H9 (cell line): ENCODE measurements at regions not wholly inside any gene's neighbourhood (a gene's known extent, or its start where the extent isn't known, plus 50 kb on each side); places are given as distances from the start of the nearest gene placed in this dataset.

Experiments used
- DNase-seq: peaks from one replicate; pipeline ENCODE4 v3.0.0-alpha.2; 2017
- H2AFZ ChIP-seq: one replicate; pipeline ENCODE4 v1.6.1; 2013; ENCODE audit warnings: mild to moderate bottlenecking, low read length, control low read depth, moderate library complexity
- H2AK5ac ChIP-seq: 2 replicates; pipeline ENCODE4 v1.6.1; 2013; ENCODE audit warnings: low read length, control low read depth, mixed read lengths; ENCODE audit not compliant: insufficient read length
- H2BK120ac ChIP-seq: one replicate; pipeline ENCODE4 v1.6.1; 2013; ENCODE audit warnings: low read depth, mild to moderate bottlenecking, low read length, control low read depth, inconsistent platforms; ENCODE audit not compliant: poor library complexity, severe bottlenecking
- H2BK12ac ChIP-seq: 2 replicates; pipeline ENCODE4 v1.6.1; 2013; ENCODE audit warnings: low read length, control low read depth, mixed read lengths, low read depth; ENCODE audit not compliant: insufficient read length
- H2BK15ac ChIP-seq: 2 replicates; pipeline ENCODE4 v1.6.1; 2013; ENCODE audit warnings: low read depth, low read length, control low read depth
- H2BK20ac ChIP-seq: one replicate; pipeline ENCODE4 v1.6.1; 2013; ENCODE audit warnings: low read depth, mild to moderate bottlenecking, low read length, control low read depth, inconsistent platforms; ENCODE audit not compliant: poor library complexity, severe bottlenecking
- H2BK5ac ChIP-seq: 2 replicates; pipeline ENCODE4 v1.6.1; 2013; ENCODE audit warnings: low read length, control low read depth, mixed read lengths; ENCODE audit not compliant: insufficient read length
- H3K14ac ChIP-seq: 2 replicates; pipeline ENCODE4 v1.6.1; 2013; ENCODE audit warnings: low read length, control low read depth; ENCODE audit not compliant: insufficient read depth
- H3K18ac ChIP-seq: 2 replicates; pipeline ENCODE4 v1.6.1; 2013; ENCODE audit warnings: low read depth, mild to moderate bottlenecking, mixed read lengths, low read length, control low read depth; ENCODE audit not compliant: insufficient read length
- H3K23ac ChIP-seq: 2 replicates; pipeline ENCODE4 v1.6.1; 2013; ENCODE audit warnings: low read length, control low read depth, mixed read lengths, low read depth; ENCODE audit not compliant: insufficient read length
- H3K23me2 ChIP-seq: 2 replicates; pipeline ENCODE4 v1.6.1; 2013; ENCODE audit warnings: low read depth, mild to moderate bottlenecking, mixed read lengths, low read length, control low read depth; ENCODE audit not compliant: insufficient read length, poor library complexity, severe bottlenecking
- H3K27ac ChIP-seq: 2 replicates; pipeline ENCODE4 v1.5.1; 2013; ENCODE audit warnings: low read length, control low read depth, mixed read lengths, low read depth; ENCODE audit not compliant: insufficient read length
- H3K27me3 ChIP-seq: 2 replicates; pipeline ENCODE4 v1.6.1; 2013; ENCODE audit warnings: low read length, control low read depth, inconsistent platforms; ENCODE audit not compliant: insufficient read depth
- H3K4ac ChIP-seq: 2 replicates; pipeline ENCODE4 v1.6.1; 2013; ENCODE audit warnings: low read depth, mild to moderate bottlenecking, control low read depth, inconsistent platforms, low read length, moderate library complexity
- H3K4me1 ChIP-seq: 2 replicates; pipeline ENCODE4 v1.6.1; 2013; ENCODE audit warnings: low read length, control low read depth, inconsistent platforms; ENCODE audit not compliant: insufficient read depth
- H3K4me2 ChIP-seq: 2 replicates; pipeline ENCODE4 v1.6.1; 2013; ENCODE audit warnings: low read length, control low read depth, mixed read lengths; ENCODE audit not compliant: insufficient read length, insufficient read depth
- H3K56ac ChIP-seq: 2 replicates; pipeline ENCODE4 v1.6.1; 2013; ENCODE audit warnings: low read depth, mild to moderate bottlenecking, mixed read lengths, low read length, control low read depth; ENCODE audit not compliant: insufficient read length
- H3K79me1 ChIP-seq: 2 replicates; pipeline ENCODE4 v1.6.1; 2013; ENCODE audit warnings: low read depth, mild to moderate bottlenecking, moderate library complexity, low read length, control low read depth, inconsistent platforms; ENCODE audit not compliant: insufficient read depth, poor library complexity, severe bottlenecking
- H3K79me2 ChIP-seq: 2 replicates; pipeline ENCODE4 v1.6.1; 2013; ENCODE audit warnings: low read length, control low read depth, inconsistent platforms; ENCODE audit not compliant: insufficient read depth
- H3K9ac ChIP-seq: 2 replicates; pipeline ENCODE4 v1.6.1; 2013; ENCODE audit warnings: low read length, control low read depth, mixed read lengths; ENCODE audit not compliant: insufficient read length; ENCODE audit errors: extremely low read depth
- H3K9me3 ChIP-seq: one replicate; pipeline ENCODE4 v1.6.1; 2013; ENCODE audit warnings: low read depth, low read length, inconsistent platforms; ENCODE audit not compliant: control insufficient read depth
- H3T11ph ChIP-seq: one replicate; pipeline ENCODE4 v1.6.1; 2013; ENCODE audit warnings: mild to moderate bottlenecking, low read length, control low read depth, inconsistent platforms
- H4K20me1 ChIP-seq: one replicate; pipeline ENCODE4 v1.6.1; 2013; ENCODE audit not compliant: control insufficient read depth, insufficient read length, insufficient read depth
- H4K5ac ChIP-seq: 2 replicates; pipeline ENCODE4 v1.6.1; 2013; ENCODE audit warnings: low read depth, mild to moderate bottlenecking, mixed read lengths, low read length, control low read depth; ENCODE audit not compliant: insufficient read length
- H4K8ac ChIP-seq: replicated peaks from 2 replicates; pipeline ENCODE4 v1.6.1; 2013; ENCODE audit warnings: low read length, control low read depth, mixed read lengths, low read depth; ENCODE audit not compliant: insufficient read length
- H4K91ac ChIP-seq: 2 replicates; pipeline ENCODE4 v1.6.1; 2013; ENCODE audit warnings: low read depth, mild to moderate bottlenecking, moderate library complexity, mixed read lengths, low read length, control low read depth; ENCODE audit not compliant: insufficient read length
- H3K27ac Mint-ChIP-seq, 3 experiments: 2 replicates in 2 of 3; 3 replicates in 1 of 3; pipeline ENCODE4 v1.8.0; 2020 to 2021; ENCODE audit warnings: mixed read lengths in 3 of 3, mild to moderate bottlenecking in 1 of 3, moderate library complexity in 1 of 3
- H3K27me3 Mint-ChIP-seq: 2 replicates; pipeline ENCODE4 v1.8.0; 2021; ENCODE audit warnings: low read depth, mild to moderate bottlenecking, moderate library complexity, mixed read lengths
- H3K36me3 Mint-ChIP-seq, 3 experiments: 2 replicates in 2 of 3; 3 replicates in 1 of 3; pipeline ENCODE4 v1.8.0; 2020 to 2021; ENCODE audit warnings: low read depth in 3 of 3, mixed read lengths in 3 of 3; ENCODE audit not compliant: insufficient read depth in 1 of 3
- H3K4me1 Mint-ChIP-seq, 2 experiments: 2 replicates each; pipeline ENCODE4 v1.8.0; 2020; ENCODE audit warnings: mixed read lengths in 2 of 2
- H3K4me3 Mint-ChIP-seq, 2 experiments: 2 replicates in 1 of 2; 3 replicates in 1 of 2; pipeline ENCODE4 v1.8.0; 2020 to 2021; ENCODE audit warnings: mild to moderate bottlenecking in 2 of 2, mixed read lengths in 2 of 2, moderate library complexity in 1 of 2
- H3K9me3 Mint-ChIP-seq, 2 experiments: 2 replicates in 1 of 2; 3 replicates in 1 of 2; pipeline ENCODE4 v1.8.0; 2020; ENCODE audit warnings: mild to moderate bottlenecking in 2 of 2, mixed read lengths in 2 of 2, moderate library complexity in 1 of 2
- WGBS: extraction: QIAGEN DNeasy Blood & Tissue Kit; methylation state at CpG from one replicate; pipeline ENCODE4 v1.1.7; 2013; ENCODE audit warnings: missing lambda C conversion rate, low lambda C conversion rate, mixed read lengths; ENCODE audit not compliant: insufficient read length; ENCODE audit errors: extremely low coverage; 5-methylcytosine and 5-hydroxymethylcytosine counted together
- TF ChIP-seq, protein P1 (sequence below): fragments of 200-600 bp; sonication (generic); conservative IDR thresholded peaks from 3 replicates; pipeline ENCODE4 v1.8.0; 2021; ENCODE audit warnings: antibody characterized with exemption, mild to moderate bottlenecking

DNA sequence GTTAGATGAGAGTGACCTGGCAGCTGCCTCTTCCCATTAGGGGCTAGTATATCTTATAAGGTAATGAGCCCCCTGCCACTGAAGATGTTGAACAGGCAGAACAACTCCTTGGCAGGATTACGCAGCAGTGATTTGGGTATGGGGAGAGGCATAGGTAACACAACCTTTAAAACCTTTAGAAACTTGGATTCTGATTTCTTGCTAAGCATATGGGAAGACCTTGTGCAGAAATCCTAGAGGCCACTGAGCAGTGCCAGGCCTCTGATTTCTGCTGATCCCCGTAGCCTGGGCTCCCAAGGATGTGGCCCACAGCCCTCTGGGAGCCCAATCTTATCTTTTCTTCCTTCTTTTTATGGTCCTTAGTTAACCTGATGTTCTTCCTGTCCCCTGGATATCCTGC, 237.9 kb upstream of the ROPN1 start:
- no peak overlapping the region for H3T11ph ChIP-seq
- peaks cover 14 to 15% of the 10 kb centered on the region in 2 experiments for H3K4me1 Mint-ChIP-seq
- H3K79me2 ChIP-seq = no peaks in the 10 kb centered on the region
- no peak overlapping the region for H3K9ac ChIP-seq
- no peak overlapping the region for H3K27ac ChIP-seq
- H2BK5ac ChIP-seq = no peak overlapping the region
- H3K4ac ChIP-seq = no peak overlapping the region
- no peak overlapping the region for H2AFZ ChIP-seq
- no peak overlapping the region for H3K4me3 Mint-ChIP-seq
- H3K18ac ChIP-seq = no peak overlapping the region
- no peak overlapping the region for H2BK120ac ChIP-seq
- DNase-seq = no peak
- H2BK12ac ChIP-seq = no peak overlapping the region
- TF ChIP-seq, protein P1, sequence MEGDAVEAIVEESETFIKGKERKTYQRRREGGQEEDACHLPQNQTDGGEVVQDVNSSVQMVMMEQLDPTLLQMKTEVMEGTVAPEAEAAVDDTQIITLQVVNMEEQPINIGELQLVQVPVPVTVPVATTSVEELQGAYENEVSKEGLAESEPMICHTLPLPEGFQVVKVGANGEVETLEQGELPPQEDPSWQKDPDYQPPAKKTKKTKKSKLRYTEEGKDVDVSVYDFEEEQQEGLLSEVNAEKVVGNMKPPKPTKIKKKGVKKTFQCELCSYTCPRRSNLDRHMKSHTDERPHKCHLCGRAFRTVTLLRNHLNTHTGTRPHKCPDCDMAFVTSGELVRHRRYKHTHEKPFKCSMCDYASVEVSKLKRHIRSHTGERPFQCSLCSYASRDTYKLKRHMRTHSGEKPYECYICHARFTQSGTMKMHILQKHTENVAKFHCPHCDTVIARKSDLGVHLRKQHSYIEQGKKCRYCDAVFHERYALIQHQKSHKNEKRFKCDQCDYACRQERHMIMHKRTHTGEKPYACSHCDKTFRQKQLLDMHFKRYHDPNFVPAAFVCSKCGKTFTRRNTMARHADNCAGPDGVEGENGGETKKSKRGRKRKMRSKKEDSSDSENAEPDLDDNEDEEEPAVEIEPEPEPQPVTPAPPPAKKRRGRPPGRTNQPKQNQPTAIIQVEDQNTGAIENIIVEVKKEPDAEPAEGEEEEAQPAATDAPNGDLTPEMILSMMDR = no peak
- H3K14ac ChIP-seq = no peak overlapping the region
- H3K79me1 ChIP-seq = no peaks in the 10 kb centered on the region
- no peak overlapping the region for H2AK5ac ChIP-seq
- H3K23ac ChIP-seq = no peak overlapping the region
- no peak overlapping the region for H4K91ac ChIP-seq
- no peak overlapping the region for H3K4me2 ChIP-seq
- no peaks in the 10 kb centered on the region for H3K9me3 ChIP-seq
- no peak overlapping the region for H3K27ac Mint-ChIP-seq
- no peak overlapping the region for H4K5ac ChIP-seq
- H3K4me1 ChIP-seq = no peaks in the 10 kb centered on the region
- no peaks in the 10 kb centered on the region for H3K27me3 ChIP-seq
- no peak overlapping the region for H2BK20ac ChIP-seq
- peaks cover 2 to 8% (median 2%) of the 10 kb centered on the region in 3 experiments; a peak in 6 of 7 replicates for H3K36me3 Mint-ChIP-seq
- H3K56ac ChIP-seq = no peak overlapping the region
- H4K20me1 ChIP-seq = no peaks in the 10 kb centered on the region
- H3K23me2 ChIP-seq = no peaks in the 10 kb centered on the region
- H3K9me3 Mint-ChIP-seq = peaks cover 6 to 7% of the 10 kb centered on the region in 2 experiments; a peak in 4 of 5 replicates
- no peak overlapping the region for H2BK15ac ChIP-seq
- WGBS = no CpG with 5 or more reads among the region's 2 CpGs
- H4K8ac ChIP-seq = no peak overlapping the region
- H3K27me3 Mint-ChIP-seq = peaks cover 8% of the 10 kb centered on the region
